Astrocyte (in vitro differentiated cells and primary cell): ENCODE measurements at regions not wholly inside any gene's neighbourhood (a gene's known extent, or its start where the extent isn't known, plus 50 kb on each side); places are given as distances from the start of the nearest gene placed in this dataset.

Source experiments
- CTCF ChIP-seq: IDR thresholded peaks from 2 replicates; pipeline ENCODE4 v1.5.1; 2011; ENCODE audit warnings: low read depth, mild to moderate bottlenecking, inconsistent platforms, low read length, moderate library complexity; ENCODE audit not compliant: insufficient read depth
- EZH2 ChIP-seq: IDR thresholded peaks from 2 replicates; pipeline ENCODE4 v1.6.1; 2012; ENCODE audit warnings: mild to moderate bottlenecking, low read length, inconsistent platforms; ENCODE audit not compliant: insufficient read depth

- TF ChIP-seq CTCF (no peak), EZH2 (no peak)
Observed at GRCh38 chr7:36039671-36040070, 113.4 kb upstream of the EEPD1 start.
